Kidney (tissue), 13 donors: ENCODE measurements at regions not wholly inside any gene's neighbourhood (a gene's known extent, or its start where the extent isn't known, plus 50 kb on each side); places are given as distances from the start of the nearest gene placed in this dataset.

Source experiments
- DNase-seq, 5 donors: peaks; one replicate each; pipeline ENCODE4 v3.0.0-alpha.2; 2013 to 2020
- FAIRE-seq: peaks from 2 replicates; lab custom pipeline; 2012; peaks lifted over from hg19 to GRCh38; lab: Jason Lieb, UNC
- H3K27ac ChIP-seq, 2 donors: one replicate each; pipeline ENCODE4 v1.7.0; 2013; ENCODE audit warnings: low read depth in 2 of 2, low read length in 2 of 2, inconsistent platforms in 1 of 2
- H3K27me3 ChIP-seq: one replicate; pipeline ENCODE4 v1.7.1; 2013; ENCODE audit warnings: low read length, inconsistent platforms; ENCODE audit not compliant: control insufficient read depth, insufficient read depth
- H3K36me3 ChIP-seq, 3 donors: one replicate each; pipeline versions ENCODE4 v1.7.0 to v1.7.1; 2013; ENCODE audit warnings: low read length in 3 of 3, control low read depth in 1 of 3, inconsistent platforms in 1 of 3; ENCODE audit not compliant: insufficient read depth in 3 of 3, control insufficient read depth in 2 of 3
- H3K4me1 ChIP-seq, 3 donors: one replicate each; pipeline versions ENCODE4 v1.7.0 to v1.7.1; 2013; ENCODE audit warnings: low read length in 3 of 3, inconsistent platforms in 1 of 3, low read depth in 1 of 3; ENCODE audit not compliant: control insufficient read depth in 2 of 3, insufficient read depth in 2 of 3
- H3K4me3 ChIP-seq, 3 donors: one replicate each; pipeline versions ENCODE4 v1.7.0 to v1.8.1; 2013; ENCODE audit warnings: low read length in 3 of 3, control low read depth in 1 of 3, inconsistent platforms in 1 of 3
- H3K9ac ChIP-seq, 3 donors: one replicate each; pipeline versions ENCODE4 v1.7.0 to v1.7.1; 2013; ENCODE audit warnings: low read length in 3 of 3, control low read depth in 1 of 3, inconsistent platforms in 1 of 3
- H3K9me3 ChIP-seq, 3 donors: one replicate each; pipeline versions ENCODE4 v1.7.0 to v1.7.1; 2013; ENCODE audit warnings: low read length in 3 of 3, control low read depth in 1 of 3, inconsistent platforms in 1 of 3; ENCODE audit not compliant: control insufficient read depth in 2 of 3, insufficient read depth in 1 of 3
- CTCF ChIP-seq: IDR thresholded peaks from 3 replicates; pipeline ENCODE4 v1.5.1; 2012; ENCODE audit warnings: mild to moderate bottlenecking, moderate library complexity, borderline replicate concordance; ENCODE audit not compliant: insufficient read depth; ENCODE audit errors: extremely low read depth
- intact Hi-C: fragments of 100-400 bp; cut with DNase I; formaldehyde crosslinking; loops from one replicate; pipeline ENCODE4 v1.11.1; 2022
- donor health status: control.
- donor health status: control.
- donor health status: control.
- donor health status: control.
- donor health status: control.
- donor health status: DM: yes; HTN: yes; CAD: no.
- donor health status: Normal renal cell carcinoma (clear cell type).

- intact Hi-C loops, result loop anchor here (10.0 kb wide), 1 partner anchor 59 kb away; no protein-coding TSS in a partner anchor
- no peak for TF ChIP-seq CTCF
Observed at GRCh38 chr10:91566115-91566514, 66.8 kb downstream of the PPP1R3C start.

GRCh38 chr10:91565226-91565625, 67.6 kb downstream of the PPP1R3C start:
- Histone ChIP-seq H3K9me3 (no peaks in the 10 kb centered on the region), H3K4me3 (no peak overlapping the region), H3K9ac (no peak overlapping the region), H3K36me3 (no peaks in the 10 kb centered on the region), H3K27ac (no peak overlapping the region), H3K27me3 (no peaks in the 10 kb centered on the region), H3K4me1 (no peaks in the 10 kb centered on the region)
- intact Hi-C loops, result loop anchor here (10.0 kb wide), 1 partner anchor 60 kb away; no protein-coding TSS in a partner anchor
- no peak for TF ChIP-seq CTCF
- no peak for FAIRE-seq
- no peak for DNase-seq

More at GRCh38 chr10:91566115-91566514, 66.8 kb downstream of the PPP1R3C start:
- Histone ChIP-seq H3K9ac (no peak overlapping the region), H3K27me3 (no peaks in the 10 kb centered on the region), H3K9me3 (no peaks in the 10 kb centered on the region), H3K27ac (no peak overlapping the region), H3K4me1 (no peaks in the 10 kb centered on the region), H3K4me3 (no peak overlapping the region), H3K36me3 (no peaks in the 10 kb centered on the region)
- no peak for FAIRE-seq
- no peak for DNase-seq

- Histone ChIP-seq H3K9ac (no peak overlapping the region), H3K4me1 (no peaks in the 10 kb centered on the region)
- FAIRE-seq, result no peak
Observed at GRCh38 chr10:91564508-91564907, 68.4 kb downstream of the PPP1R3C start.

More at GRCh38 chr10:91564508-91564907, 68.4 kb downstream of the PPP1R3C start:
- Histone ChIP-seq H3K4me3 (no peak overlapping the region), H3K9me3 (no peaks in the 10 kb centered on the region), H3K36me3 (no peaks in the 10 kb centered on the region), H3K27me3 (no peaks in the 10 kb centered on the region), H3K27ac (no peak overlapping the region)
- DNase-seq, result no peak
- intact Hi-C loops, result loop anchor here (10.0 kb wide), 1 partner anchor 60 kb away; no protein-coding TSS in a partner anchor
- TF ChIP-seq CTCF, result no peak
